ENCODE measurements at regions not wholly inside any gene's neighbourhood (a gene's known extent, or its start where the extent isn't known, plus 50 kb on each side); places are given as distances from the start of the nearest gene placed in this dataset.
"Not testable (repeated sequence)": the region's sequence is repeated elsewhere in the genome, so short reads cannot be mapped to it uniquely, and the experiment has no call there.

DNA sequence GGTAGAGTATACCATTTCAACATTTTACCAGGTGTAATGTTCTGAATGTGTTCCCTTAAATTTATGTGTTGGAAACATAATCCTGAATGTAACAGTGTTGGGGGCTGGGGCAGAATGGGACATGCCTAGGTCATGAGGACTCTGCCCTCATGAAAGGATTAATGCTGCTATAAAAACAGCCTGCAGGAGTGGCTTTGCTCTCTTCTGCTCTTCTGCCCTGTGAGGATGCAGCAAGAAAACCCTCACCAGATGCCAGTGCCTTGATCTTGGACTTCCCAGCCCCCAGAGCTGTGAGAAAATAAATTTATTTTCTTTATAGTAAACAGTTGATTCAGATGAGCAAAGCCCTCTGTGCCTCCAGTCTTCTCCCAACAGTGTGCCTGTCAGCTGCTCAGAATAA is 326.0 kb upstream of the ONECUT1 start:
- no peak for DNase-seq

DNA sequence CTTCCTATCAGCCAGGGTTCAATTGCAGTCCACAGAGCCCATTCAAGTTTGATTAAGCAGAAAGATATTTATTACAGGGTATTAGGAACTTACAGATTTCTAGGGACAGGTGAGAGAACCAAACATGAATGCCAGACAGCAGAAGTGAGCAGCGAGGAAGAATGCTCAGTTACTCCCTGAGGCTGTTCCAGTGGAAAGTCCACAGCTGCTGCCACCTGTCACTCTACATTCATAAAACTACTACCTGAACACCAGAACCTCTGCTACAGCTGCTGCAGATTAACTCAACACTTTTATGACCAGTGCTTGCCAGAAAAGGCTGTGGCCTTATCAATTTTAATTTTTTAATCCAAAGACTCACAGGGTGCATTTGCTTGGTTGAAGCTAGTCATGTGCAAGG is 325.4 kb upstream of the ONECUT1 start:
- no peak for DNase-seq

DNA sequence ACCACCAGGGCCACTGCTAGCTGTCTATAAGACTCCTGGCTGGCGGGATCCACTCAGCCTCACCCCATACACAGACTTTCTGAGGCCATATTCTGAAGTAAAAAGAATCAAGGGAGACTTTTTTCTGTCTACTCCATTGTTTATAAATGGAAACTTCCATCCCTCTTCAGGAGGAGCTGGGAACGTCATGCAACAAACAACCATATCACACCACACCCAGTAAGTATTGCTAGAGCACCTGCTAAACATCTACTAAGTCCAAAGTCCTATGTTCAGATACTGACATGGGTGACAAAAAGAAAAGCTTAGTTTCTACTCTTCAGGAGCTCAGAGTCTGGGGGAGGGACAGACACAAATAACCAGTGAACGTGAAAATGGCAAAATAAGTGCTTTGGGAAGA is 324.8 kb upstream of the ONECUT1 start:
- DNase-seq = no peak

DNA sequence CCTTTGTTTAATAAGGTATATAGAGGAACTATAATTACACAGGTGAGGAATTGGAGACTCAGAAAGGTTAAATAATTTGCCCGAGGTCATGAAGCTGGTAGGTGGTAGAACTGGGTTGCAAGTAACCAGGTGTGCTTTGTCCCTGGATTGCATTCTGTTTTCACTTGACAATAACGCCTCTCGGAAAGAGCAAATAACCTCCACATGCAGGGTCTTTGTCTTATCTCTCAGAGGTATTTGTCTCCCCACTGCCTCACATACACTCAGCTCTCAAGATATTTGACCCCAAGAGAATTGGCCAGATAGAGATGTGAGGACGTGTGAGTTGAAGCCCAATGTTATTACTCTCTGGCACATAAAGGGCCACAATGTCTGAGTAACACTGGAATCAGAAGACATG is 320.9 kb upstream of the ONECUT1 start:
- DNase-seq = no peak

DNA sequence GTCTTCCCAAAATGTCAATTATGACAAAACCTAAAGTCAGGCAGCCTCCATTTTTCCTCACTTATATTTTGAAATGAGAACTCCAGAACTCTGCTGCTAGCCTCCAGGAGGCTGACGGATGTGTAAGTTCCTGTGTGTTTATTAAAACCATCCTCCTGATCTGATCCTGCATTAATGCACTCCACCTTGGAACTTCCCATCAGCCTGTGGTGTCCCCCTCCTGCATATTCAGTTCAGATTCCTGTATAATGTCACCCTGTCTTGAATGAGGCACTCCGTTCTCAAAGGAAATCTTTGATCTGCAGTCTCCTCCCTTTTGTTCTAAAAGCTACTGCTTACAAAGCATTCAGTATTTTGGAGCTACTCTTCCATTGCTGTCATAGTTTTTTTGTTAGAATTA is 318.2 kb upstream of the ONECUT1 start:
- DNase-seq = no peak

DNA sequence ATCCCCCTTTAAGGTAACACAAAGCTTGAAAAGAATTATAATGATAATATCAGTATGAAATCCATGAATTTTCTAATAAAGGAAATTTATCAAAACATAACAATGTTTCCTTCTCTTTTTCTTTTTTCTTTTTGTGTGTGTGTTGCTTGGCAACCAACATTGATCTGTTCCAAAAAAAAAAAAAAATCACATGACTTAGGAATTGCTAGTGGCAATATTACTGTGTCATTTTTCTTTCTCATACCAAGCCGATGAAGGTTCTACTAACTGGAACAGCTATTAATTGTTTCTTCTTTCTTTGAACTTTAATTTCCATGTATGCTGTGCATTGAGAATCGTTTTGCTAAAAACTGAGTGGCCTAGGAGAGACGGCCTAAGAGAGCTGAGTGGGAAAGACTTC is 317.7 kb upstream of the ONECUT1 start:
- DNase-seq = no peak

DNA sequence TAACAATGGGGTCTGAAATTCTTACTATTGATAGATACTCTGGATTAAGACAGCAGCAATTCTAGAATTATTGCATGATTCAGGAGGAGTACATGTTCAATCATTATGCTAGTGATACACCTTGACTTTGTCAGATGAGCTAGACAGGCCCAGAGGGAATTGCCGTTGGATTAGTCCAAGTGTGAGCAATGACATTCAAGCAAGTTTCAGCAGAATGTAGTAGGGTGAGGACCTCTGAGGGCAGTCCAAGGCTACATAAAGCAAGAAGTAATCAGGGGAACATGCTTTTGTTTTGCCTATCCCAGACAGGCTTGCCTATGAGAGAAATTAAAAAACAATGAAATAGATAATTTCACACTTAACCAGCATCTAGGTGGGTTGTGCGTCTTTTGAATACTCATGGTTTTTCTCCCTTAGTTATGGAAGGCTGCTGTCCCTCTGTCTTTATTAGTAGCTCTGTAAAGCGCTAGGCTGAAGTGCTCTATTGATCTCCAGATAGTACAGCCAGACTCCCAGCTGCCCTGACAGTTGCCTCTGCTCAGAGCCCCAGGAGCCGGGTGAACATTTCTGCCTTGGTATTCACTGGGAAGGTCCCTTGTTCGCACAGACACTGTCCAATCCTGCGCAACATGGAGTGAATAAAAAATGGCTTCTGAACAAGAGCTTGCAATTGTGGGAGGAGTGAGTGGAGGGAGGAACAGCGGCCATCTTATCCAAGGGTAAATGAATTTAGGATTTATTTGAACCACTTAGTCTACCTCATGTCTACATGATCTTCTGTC is 316.6 kb upstream of the ONECUT1 start:
- DNase-seq = no peak

DNA sequence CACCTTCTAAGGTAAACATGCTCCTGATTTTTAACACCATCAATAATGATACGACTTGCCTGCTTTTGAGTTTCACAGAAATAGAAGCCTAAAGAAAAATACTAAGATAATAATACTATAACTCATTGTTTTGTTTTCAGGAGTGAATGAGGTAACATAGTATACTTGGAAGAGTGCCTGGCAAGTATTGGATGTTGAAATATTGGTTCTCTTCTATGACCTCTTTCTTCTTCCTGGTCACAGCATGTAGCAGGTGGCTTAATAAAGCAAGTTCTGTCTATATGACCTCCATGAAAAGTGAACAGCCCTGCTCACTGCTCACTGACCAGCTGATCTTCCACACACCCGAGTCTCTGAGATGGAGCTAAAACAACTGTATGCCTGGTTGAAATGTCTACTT is 312.3 kb upstream of the ONECUT1 start:
- no peak for DNase-seq

DNA sequence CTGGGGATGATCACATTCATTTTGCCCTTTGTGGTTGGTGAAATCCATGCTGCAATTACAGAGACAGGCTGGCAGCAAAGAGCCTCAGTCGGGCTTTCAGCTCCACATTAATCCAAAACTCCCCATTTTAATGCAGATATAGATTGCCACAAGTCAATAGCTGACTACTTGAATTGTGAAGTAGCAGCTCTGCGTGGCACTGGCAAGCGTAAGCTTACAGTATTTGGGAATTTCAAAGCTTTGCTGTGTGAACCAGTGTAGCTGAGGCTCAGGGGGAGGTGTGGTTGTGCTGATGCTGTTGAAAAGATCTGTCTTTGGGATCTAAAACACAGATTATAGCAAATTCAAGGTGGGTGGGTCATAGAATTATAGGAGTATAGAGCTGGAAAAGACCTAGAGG is 290.3 kb upstream of the ONECUT1 start:
- DNase-seq = no peak

DNA sequence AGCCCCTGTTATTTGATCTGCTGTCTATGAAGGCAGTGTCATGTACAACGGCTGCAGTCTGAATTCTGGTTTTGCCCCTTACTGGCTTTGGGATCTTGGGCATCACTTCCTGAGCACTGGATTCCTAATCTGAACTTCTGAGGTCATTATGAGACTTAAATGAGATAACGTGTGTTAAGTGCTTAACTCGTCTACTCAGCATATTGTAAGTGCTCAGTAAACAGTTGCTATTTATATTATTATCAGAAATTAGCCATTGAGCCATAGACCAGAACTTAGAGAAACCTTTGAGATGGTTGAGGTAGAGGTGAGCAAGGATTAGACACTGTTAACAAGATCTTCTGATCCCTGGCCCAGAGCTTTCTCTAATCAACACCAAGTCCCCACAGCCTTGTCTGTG is 284.1 kb upstream of the ONECUT1 start:
- DNase-seq = no peak

DNA sequence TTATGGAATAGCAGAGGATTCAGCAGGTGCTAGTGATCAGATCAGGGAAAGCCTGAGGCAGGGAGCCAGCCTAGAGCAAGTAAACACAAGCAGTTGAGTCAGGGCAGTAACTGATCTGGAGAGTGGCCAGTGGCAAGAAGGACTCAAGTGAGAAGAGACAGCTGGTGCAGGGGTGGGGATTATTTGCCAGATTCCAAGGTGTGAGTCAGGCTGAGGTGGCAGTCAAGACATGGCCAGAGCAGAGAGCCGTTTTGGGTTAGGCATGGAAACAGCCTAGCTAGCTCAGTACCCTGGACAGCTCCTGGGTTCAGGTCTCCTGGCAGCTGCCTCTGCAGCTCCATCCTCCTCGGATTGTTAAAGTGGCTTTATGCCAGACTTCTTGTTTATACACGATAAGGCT is 281.9 kb upstream of the ONECUT1 start:
- no peak for DNase-seq

DNA sequence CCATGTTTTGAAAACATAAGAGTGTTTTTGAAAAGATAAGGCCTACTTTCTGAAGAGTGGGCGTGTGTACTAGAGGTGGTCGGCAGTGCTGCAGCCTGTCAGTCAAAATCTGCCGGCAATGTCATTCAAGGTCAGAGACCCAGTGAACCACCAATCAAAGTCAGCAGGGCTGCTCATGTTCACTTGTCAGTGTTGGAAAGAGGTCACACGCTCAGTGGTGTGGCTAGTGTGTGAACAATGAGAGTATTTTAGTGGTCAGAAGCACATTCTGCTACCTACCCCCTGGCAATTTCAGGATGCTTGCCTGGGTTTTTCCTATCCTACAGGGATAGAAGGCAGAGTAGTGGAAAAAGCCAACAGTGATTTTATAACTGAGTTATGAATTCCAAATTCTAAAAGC is 278.5 kb upstream of the ONECUT1 start:
- no peak for DNase-seq

DNA sequence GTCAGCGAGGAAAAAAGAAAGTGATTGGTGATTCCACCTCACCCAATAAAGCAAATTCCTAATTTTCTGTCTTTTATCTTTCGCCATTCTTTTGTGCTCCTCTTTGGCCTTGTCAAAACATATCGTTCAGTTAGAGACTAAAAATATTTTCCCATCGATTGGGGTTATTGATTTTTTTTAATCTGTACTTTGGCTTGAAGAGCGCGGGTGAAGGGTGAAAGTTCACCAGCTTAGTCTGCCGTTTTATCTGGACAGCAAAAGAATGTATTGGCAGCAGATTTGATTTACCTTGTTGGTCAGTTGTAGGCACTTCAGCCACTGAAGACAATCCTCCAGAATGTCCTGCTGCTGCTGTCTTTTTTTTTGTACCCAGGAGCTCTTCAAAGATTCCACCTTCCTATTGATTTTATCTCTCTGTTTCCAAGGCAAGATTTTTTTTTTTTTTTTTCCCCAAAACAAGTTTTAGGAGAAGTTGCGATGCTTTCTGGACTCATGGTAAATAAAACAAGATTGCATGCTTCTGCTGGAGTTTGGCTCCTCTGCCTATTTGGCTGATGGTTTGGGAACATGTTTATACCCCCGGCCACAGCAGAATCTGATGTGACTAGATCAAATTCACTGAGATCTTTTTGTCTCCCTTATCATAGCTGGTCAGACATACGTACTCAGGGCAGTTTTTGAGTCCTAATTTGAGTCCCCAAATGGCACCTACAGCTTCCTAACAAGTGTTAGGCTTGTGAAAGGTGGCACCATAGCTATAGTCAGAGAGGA is 269.3 kb upstream of the ONECUT1 start:
- DNase-seq = no peak

DNA sequence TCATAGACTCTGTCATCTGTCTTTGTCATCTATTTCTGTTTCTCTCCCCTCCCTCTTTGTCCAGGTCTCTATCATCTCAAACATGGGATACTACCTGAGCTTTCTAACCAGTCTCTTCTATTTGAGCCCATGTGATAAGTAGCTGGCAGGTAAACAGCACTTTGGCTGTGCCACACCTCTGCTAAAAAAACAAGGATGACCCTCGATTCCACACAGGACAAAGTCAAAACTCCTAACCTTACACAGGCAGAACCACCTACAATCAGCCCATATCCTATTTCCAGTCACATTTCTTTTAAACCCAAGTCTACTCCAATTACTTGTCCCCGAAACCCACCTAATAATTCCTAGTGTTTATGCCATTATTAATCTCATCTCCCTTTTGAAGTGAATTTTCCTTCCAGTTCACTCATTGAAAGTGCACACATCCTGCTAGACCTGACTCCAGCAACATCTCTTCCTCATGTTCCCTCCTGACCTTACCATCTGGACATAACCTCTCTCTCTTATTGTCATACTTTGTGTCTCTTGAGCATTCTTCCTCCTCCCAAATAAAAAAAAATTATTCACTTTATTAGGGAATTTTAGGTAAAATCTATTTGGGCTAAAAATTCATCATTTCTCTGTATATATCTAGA is 256.1 kb upstream of the ONECUT1 start:
- no peak for DNase-seq

DNA sequence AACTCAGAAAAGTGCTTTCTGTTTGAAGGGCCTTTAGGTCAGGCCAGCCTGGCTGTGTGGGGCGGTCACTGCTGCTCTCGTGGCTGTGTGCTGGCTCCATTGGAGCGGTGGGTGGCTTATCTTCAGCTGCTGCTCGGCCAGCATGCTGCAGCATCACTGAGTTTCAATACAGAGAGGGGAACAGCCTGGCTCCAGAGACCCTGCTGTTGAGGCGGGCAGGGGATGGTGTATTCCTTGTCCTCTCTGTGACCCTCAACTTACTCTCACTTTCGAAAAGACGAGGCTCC is 248.5 kb upstream of the ONECUT1 start:
- DNase-seq = no peak

DNA sequence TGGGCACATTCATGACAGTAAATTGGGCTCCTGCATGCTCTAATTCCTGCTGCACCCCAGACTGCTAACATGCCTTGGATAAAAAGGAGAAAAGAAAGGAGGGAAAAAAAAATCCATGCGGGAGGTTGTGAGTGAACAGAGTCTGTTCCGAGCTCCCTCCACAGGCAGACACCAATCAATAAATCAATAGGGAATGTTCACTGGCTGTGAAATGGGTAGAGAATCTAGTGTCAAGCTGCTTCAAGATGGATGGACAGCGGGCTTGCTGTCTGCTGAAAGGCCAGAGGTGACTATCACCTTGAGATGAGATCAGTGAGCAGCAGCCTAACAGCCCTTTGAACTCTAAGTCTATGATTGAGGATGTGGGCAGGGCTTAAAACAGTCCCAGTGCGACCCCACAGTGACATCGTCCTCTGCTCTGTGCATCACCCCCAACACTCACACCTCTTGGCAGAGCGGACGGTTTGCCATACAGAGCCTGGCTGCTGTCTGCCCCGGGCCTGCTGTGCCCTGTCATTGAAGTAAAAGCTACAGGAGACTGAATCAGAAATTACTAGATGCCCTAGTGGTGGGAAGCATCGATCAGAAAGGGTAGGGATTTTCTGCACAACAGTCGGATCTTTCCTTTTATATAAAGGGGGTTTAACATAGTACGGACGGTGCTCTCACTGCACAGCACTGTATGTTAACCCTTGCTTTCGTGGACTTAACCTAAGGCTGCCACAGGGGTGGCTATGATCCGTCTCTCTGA is 247.9 kb upstream of the ONECUT1 start:
- DNase-seq = no peak

DNA sequence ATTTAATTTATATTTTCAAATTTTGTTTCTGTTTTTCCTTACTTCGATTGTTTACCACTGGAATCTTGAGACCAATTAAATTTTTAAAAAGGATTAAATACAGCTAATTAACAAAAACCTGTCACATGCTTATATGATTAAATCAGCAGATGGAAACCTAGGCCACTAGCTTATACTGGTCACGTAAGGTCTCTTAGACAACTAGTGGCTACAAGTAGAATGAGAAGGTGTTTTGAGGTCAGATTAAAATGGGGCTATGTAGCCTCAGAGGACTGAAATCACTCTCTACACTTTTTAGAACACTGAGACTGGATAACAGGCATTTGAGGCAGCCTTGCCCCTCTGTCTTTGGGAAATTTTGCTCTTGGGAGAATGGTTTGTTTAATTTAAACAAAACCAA is 246.5 kb upstream of the ONECUT1 start:
- DNase-seq = no peak

DNA sequence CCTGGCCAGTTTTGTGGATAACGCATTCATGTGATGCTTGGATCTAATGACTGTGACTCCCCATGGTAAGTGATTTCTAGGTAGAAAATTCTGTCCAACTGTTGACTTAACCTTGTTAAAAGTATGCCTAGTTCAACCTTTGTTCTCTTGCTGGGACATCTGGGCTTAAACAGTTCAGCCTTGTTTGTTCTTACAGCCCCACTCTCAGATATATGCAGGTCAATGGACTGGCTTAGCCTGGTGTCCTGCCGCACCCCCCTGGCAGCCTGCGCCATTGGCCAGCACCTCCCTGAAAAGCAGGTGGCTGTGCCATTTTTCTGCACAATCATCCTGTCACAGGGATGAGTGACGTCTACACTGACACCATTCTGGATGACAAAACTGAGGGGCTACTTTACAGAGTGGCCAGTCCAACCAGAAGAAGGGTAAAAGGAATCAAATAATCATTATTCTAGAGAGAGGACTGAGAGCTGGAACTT is 244.7 kb upstream of the ONECUT1 start:
- no peak for DNase-seq

DNA sequence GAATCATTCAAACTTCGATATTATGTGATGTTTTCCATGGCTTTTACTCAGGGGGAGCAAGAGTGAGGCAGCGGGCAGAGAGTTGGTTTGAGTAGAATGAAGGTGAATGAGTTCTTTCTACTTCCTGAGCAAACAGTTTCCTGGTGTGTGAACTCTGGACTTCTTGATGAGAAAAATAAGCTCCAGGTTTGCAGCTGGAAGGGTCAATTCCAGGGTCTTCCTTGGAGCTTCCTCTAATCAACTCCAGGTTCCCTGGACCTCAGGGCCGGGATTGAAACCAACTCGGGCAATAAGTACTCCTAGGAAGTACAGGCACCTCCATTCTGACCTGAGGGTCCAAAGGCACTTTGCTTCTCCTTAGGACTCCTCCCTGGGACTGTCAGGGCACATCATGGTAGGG is 243.6 kb upstream of the ONECUT1 start:
- no peak for DNase-seq

DNA sequence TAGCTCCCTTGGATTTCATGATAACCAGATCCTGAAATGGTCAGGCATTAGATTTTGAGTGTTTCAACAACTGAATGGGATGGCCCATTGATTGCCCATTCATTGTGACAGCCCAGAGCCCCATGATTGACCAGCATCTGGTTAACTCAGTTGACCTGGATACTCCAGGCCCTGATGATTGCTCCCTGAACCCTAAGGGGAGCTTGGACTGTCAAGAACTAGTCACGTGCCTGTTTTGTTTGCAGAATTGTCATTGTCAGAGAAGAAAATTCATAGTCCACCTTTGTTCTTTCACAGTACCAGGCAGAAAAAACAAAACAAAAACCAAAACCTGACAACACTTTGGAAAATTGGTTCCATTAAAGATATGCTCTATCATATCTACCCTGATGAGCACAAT is 241.3 kb upstream of the ONECUT1 start:
- DNase-seq = no peak

DNA sequence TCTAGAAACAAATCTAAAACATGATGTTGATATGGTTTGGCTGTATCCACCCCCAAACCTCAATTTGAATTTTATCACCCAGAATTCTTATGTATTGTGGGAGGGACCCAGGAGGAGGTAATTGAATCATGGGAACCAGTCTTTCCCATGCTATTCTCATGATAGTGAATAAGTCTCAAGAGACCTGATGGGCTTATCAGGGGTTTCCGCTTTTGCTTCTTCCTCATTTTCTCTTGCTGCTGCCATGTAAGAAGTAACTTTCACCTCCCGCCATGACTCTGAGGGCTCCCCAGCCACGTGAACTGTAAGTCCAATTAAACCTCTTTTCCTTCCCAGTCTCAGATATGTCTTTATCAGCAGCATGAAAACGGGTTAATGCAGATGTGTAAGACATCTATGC is 232.7 kb upstream of the ONECUT1 start:
- no peak for DNase-seq

DNA sequence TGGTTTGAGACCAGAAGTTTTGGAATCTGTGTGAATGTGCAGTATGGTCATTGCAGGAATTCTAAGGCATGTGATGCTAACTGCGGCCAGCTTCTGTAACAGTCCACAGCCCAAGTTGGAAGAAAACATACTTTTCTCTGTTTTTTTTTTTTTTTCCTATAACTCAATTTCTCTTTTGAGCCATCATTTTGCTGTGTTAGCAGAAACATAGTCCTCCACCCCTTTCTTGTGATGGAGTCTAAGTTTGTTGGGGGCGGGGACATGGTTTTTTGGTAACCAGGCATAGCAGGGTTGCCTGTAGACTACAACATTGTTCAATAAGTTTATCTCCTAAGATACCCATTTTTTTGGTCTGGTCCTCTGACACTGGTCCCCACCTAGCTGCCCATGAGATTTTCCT is 223.2 kb upstream of the ONECUT1 start:
- DNase-seq = no peak

DNA sequence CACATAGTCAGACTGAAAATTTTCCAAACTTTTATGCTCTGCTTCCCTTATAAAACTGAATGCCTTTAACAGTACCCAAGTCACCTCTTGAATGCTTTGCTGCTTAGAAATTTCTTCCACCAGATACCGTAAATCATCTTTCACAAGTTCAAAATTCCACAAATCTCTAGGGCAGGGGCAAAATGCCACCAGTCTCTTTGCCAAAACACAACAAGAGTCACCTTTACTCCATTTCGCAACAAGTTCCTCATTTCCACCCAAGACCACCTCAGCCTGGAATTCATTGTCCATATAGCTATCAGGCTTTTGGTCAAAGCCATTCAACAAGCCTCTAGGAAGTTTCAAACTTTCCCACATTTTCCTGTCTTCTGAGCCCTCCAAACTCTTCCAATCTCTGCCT is 221.6 kb upstream of the ONECUT1 start:
- not testable (repeated sequence) for DNase-seq

DNA sequence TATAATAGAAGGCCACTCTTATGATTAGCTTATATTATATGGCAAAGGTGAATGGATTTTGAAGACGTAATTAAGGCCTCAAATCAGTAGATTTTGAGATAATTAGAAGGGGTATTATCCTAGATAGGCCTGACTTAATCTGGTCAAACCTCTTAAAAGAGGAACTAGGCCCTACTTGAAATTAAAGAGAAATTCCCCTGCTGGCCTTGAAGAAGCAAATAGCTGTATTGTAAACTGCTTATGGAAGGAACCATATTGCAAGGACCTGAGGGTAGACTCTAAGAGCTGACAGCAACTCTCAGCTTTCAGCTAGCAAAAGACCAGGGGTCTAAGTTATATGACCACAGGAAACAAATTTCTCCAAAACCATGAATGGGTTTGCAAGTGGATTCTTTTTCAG is 219.0 kb upstream of the ONECUT1 start:
- no peak for DNase-seq
